Fibroblast of skin of scalp (primary cell): ENCODE measurements at regions not wholly inside any gene's neighbourhood (a gene's known extent, or its start where the extent isn't known, plus 50 kb on each side); places are given as distances from the start of the nearest gene placed in this dataset.
"Not testable (repeated sequence)": the region's sequence is repeated elsewhere in the genome, so short reads cannot be mapped to it uniquely, and the experiment has no call there.

Source experiments
- DNase-seq: peaks from one replicate; pipeline ENCODE4 v3.0.0-alpha.2; 2013

DNA sequence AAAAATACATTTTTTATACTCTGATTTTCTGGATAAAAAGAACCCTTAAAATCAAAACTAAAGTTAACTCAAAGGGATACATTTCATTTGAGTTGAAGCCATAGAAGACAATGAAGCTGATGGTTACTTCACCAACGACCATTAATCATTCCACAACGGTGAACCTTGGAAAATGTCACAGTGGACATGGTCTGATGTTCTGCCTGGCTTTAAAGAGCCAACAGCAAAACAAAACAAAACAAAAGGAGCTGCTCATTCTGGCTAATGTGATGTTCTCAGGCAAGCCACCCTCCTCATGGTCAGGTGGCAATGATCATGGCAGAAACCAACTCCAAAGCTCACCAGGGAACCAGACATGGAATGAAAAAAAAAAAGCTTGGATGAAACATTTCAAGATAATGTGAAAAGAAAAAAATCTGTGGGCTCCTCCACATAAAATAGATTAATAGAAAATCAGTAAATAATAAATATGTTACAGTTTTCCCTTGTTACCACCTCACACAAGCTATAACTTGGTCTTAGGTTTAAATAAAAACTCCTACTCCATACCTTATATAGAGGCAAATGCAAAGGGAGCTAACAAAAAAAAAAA lies 90.1 kb upstream of the SERTAD2 start:
- DNase-seq = no peak

DNA sequence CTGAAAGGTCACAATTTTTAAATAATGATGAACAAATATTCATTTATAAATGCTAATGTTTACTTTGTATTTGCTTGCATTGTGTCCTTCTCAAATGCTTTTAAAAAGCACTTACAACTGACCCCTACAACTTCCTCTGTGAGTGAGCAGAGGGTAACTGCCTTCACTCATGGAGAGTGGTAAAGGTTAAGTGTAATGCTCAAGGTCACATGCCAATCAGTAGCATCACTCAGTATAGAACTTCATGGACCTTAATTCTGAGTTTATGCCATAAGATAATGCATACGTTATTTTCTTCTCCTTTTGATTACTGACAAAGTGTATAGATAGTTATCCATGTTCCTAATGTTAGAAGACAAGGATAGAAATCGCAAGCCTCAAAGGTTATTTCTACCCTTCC lies 91.8 kb upstream of the SERTAD2 start:
- no peak for DNase-seq

DNA sequence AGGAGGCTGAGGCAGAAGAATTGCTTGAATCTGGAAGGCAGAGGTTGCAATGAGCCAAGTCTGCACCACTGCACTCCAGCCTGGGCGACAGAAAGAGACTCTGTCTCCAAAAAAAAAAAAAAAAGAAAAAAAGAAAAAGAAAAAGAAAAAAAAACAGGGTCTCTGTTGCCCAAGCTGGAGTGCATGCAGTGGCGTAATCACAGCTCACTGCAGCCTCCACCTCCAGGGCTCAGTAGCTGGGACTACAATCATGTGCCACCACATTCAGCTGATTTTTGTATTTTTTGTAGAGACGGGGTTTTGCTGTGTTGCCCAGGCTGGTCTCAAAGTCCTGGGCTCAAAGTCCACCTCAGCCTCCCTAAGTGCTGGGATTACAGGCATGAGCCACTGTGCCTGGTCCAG lies 94.0 kb upstream of the SERTAD2 start:
- DNase-seq = not testable (repeated sequence)

DNA sequence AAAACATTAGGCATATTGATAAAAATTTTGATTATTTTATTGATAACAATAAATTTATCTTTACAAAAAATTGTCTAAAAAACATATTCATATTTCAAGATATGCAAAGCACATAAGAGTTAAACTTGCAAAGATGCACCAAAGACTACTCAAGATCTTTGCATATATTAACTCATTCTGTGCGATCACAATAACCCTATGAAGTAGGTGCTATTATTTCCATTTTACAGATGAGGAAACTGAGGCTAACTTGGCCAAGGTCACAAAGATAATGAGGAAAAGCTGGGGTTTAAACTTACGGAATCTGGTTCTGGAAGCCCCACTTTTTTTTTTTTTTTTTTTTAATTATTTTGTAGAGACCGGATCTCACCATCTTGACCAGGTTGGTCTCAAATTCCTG lies 94.4 kb upstream of the SERTAD2 start:
- no peak for DNase-seq

DNA sequence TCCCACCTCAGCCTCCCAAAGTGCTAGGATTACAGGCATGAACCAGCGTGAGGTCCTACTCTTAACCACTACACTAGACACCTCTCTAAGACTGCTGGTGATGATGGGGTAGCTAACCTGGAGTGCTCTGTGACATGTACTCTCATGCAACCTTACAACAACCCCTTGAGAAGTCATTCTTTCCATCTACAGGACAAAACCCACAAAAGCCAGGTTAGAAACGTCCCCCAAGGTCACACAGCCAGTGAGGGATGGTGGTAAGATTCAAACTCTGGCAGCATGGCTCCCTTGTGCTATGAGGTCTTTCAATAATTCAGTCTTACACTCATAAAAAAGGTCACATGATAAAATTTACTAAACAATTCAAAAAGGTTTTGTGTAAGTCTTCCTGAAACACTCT lies 94.8 kb upstream of the SERTAD2 start:
- DNase-seq = no peak

DNA sequence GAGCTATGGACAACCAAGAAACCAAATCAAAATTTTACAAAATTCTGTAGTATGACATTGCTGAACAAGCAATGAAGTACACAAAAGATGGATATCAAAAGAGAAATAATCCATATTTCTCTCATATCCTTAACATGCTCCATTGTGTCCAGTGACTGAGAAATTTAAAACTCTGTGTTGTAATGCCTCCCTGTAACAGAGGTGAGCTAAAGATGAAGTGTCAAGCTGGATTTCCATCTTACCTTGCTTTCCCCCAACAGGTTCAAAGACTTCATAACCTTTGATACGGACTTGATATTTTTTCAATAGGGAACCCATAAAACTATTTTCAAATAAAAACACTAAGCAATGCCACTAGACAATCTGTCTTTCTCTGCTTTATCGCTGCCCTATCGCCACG lies 95.7 kb upstream of the SERTAD2 start:
- no peak for DNase-seq

DNA sequence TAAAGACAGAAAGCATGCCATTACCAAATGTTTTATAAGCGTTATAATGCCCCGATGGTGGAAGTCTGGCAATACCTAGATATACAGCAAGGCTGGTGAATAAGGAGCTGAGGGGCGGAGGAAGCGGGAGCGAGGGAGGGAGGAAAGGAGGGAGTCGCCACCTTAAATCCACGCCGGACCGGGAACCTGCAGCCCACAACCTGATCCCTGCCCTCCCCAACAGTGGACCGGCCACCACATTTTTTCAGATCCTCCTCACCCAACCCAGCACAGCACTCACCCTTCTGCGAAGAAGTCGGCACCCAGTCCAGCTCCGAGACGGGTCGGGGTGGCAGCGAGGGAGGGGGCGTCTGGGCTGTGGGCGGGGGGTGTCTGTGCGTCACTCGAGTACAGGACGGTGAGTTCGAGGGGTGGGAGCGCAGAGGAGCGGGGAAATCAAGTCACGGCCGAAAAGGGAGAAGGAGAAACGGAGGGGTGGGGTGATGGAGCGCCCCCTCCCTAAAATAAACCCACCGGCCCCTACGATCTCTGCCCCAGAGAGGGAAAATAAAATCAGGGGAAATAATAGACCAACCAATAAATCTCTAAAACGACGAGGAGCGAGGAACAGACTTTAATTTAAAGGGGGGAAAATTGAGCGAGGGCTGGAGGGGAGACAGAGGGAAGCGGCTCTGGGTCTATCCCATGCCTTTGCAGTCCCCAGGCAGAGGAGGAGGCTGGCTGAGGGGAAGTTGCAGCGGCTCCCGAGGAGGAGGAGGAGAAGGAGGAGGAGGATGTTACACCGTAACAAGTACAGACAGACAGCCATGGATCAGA lies 96.5 kb upstream of the SERTAD2 start:
- DNase-seq = peak; percentile 42

DNA sequence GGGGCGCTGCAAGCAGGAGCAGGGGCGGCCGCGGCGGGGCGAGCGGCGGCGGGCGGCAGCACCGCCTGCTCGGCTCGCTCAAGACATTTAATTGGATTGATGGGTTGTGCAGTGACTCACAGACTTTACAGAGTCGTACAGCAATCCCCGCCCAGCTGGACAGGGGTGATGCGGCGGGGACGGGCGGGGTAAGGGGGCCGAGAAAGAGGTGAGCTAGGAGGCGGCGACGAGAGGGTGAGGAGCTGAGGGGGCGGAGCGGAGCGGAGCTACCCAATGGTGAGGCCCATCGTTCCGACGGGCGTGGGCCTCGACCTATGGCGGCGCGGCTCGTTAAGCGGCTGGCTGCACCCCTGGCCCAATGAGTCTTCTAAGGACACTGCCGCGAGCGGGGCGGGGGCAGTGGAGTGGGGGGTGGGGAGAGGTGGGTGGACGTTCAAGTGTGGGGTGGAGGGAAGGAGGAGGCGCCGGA lies 97.1 kb upstream of the SERTAD2 start:
- DNase-seq = peak; percentile 100

DNA sequence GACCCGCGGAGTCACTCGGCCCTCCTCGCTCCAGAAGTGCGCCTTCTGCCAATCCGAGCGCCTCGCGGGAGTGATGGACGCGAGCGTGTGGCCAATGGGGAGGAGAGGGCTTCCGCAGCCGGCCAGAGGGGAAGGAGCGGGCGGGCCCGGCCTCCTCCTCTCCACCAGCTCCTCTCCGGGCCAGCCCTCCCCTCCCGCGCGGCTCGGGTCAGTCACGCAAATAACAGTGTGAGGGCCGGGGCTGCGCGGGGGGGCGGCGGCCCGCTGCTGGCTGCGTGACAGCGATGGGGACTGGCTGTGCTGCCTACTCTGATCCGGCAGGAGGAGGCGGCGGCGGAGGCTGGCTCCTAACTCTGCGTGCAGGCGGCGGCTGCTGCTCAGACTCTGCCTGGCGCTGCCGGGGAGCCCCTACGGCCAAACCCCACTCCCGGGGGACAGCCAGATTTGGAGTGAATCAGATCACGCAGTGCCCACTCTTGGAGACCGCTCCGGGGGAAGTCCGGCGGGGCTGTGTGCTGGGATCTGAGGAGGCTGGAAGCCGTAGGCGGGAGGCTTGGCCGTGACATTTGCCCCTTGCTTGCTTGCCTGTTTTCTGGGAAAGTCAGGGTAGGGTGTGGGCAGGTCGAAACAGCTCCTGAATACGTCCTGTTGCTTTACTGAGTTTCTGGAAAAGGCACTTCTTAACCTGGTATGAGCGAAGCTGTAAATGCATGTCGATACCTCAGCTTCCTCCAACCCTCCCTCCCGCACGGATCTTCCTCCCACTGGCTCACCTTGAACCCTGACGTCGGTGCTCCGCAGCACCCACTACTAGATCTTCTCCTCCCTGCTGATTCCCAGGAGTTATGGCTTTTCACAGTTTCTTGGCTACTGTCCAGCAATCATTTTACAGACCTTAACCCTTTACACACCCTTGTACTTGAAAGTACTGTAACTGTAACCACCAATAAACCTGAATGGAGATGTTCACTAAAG lies 97.9 kb upstream of the SERTAD2 start:
- DNase-seq = peak; percentile 56

DNA sequence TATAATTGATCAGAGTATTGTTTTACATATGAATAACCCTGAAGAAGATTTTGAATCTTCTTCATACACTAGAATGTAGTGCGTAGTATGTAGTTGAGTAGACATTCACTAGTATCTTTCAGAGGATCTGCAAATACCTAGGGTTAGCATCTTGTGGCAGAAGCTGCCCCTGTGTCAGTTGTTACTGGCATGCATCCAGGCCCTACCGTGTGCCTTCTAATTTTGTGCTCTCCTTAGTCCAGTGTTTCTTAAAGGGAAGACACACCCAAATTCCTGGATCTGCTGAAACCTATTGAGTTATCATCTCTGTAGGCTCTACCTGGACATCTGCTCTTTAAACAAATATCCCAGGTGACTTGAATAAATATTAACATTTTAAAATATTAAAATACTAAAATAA lies 99.7 kb upstream of the SERTAD2 start:
- DNase-seq = no peak

DNA sequence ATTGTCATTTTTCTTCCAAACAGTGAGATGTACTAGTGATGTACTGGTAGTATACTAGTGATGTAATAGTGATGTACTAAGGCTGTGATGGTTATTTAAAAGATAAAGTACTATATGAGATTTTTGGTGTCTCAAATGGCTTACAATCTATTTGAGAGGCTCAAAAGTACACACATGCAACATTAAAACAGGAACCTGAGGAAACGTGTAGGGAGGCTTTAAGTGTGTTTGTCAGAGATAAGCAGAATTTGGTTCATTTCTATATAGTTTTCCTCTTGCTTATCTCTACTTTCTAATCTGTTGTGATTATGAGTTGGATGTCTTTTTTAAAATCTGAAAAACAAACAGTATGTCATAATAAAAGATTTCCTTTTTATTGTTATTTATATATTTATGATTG lies 100.9 kb upstream of the SERTAD2 start:
- no peak for DNase-seq

DNA sequence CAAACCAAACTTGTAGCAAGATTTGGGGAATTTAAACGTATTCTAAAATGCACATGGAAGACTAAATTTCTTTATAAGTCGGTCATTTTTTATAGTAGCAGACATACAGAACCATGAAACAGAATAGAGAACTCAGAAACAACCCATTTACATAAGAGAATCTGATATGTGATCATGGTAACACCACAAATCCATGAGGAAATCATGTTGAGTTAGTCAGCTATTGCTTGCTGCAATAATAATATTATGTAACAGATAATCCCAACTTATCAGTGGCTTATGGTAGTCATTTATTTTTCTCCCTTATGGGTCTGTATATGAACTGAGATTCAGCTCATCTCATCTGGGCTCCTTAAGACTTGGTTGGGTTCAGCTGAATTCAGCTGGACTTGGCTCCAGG lies 103.4 kb upstream of the SERTAD2 start:
- no peak for DNase-seq

DNA sequence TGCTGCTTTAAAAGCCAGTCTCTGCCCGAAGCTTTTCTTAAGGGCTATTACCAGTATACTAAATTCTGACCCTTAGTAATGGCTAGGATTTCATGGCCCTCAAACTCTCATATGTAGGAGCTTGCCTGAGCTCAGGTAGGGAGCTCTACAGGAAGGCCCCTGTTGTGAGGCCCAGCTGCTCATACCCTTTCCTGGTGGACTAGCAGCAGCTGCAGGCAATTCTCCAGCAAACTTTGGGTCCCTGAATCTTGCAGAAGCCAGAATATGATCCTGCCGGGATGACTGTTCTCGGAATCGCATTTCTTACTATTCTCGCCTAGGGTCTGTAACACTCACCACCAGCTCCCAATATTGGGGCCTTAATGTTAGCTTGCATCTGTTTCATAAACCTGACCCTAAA lies 106.4 kb upstream of the SERTAD2 start:
- no peak for DNase-seq

DNA sequence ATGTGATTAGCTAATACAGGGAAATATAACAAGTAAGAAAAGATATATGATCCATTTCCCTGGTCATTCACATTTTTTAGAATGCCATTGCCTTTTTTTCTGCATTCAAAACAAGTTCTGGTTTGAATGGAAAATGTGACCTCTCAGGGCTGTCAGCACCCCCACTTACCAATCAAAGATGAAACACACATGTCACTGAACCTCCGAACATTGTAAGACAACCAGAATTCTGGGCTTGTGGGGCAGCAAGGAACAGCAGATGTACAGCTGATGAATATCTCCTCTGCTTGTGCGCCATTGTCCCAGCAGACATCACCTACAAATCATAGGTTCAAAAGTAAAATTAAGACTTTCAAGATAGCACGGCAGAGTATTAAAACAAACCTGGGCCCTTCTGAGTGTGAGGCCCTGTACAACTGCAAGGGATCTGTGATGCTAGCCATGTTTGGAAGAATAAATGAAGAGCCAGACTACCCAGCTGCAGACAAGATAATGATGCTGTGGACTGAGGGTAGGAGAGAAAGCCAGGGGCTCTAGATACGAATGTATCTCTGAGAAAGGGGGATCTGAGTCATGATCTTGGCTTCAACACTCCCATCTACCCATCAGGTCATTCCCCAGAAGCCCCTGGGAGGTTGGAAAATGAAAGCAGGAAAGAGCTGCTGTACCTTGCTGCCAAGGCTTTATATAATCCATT lies 108.7 kb upstream of the SERTAD2 start:
- no peak for DNase-seq

DNA sequence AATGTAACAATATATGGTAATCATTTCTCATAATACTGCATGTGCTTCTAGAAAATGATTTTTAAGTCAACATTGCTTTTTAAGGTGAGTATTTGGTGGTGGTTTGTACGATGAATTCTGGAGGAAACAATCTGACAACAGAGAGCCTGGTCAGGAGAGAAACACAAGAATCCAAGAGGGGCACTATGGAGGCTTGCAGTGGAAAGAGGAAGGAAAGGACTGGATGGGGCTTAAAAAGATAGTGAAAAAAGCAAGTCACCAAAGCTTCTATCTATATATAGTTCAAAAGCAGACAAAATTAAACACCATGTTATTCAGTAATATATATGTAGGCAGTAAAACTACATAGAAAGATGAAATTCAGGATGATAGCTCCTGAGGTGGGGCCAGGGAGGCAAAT lies 109.4 kb upstream of the SERTAD2 start:
- DNase-seq = no peak

DNA sequence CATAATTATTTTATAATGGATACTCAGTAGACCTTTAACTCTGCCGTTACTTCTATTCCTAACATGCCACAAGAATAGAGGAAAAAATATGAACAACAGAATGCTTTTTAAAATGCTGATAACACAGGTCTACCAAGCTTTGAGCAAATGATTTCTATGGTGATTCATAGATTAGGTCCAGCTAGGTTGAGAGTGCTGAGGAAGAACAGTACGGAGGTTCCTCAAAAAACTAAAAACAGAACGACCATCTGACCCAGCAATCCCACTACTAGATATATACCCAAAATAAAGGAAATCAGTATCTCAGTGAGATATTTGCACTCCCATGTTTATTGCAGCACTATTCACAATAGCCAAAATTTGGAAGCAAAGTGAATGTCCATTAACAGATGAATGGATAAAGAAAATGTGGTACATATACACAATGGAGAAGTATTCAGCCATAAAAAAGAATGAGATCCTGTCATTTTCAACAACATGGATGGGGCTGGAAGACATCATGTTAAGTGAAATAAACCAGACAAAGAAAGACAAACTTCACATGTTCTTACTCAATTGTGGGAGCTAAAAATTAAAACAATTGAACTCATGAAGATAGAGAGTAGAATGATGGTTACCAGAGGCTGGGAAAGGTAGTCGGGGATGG lies 111.6 kb upstream of the SERTAD2 start:
- DNase-seq = no peak

DNA sequence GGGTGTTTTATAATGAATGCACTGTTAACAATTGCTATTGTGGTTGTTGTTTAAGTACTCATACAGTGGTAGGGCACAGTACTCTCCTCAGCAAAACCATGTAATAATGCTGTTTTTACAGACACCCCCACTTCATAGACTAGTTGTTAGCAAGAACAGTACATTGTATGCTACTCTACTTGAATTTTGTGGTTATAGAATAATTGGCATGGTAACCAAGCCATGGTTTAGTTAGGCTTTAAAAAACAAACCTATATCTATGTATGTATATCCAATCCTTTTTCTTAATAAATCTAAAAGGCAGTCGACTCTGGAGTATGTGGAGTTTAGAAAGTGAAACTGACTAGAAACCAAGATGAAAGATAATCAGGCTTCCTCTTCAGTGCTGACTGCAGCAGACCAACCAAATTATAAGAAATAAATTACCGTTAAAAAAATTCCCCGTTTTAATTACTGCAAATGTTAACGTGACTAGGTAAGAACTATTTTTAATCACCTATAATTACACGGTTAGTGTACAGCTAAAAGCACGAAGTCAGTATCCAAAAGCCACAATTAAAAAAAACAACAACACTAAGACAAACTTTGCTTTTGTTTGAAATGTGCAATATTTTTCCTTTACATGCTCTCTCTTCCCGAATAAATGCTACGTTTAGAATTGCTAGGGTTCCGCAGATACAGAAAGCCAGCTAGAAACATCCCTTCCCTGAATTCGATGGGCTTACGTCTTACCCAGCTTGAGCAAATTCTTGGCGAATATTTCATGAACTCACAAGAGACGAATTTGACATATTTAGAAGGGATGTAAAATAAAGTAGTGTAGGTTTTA lies 113.3 kb upstream of the SERTAD2 start:
- DNase-seq = peak; percentile 68

DNA sequence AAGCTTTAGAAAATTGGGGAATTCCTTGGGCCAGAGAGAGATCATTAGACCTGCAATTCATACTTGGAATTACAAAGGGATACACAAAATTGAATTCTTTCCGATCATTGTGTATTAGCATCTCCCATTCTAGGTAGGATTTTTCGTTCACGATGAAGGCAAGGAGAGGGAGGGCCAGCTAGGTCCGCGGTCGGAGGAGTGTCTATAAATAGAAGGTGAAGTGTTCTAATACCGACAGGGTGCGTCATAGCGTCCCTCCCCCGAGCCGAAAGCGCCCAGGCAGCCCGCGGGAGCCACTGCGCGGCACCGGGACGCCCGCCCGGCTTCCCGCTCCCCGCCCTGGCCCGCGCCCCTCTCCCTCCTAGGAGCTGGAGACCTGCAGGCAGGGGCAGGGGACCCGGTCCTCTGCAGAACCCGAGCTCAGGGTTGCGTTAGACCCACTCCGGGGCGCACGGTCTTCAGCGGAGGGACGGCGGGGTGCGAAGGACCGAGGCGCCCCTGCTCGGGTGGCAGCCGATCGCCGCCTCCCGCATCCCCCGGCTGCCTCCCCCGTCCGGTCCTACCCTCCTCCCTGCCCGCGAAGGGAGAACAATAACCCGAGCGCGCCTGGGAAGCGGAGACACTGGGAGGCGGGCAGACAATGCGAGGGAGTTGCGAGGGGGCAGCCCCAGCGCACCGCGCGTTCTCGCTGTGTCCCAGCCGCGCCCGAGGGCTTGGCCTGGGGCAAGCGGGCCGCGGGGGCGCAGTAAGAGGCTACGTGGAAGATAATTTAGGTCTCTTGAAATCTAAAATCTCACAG lies 114.2 kb upstream of the SERTAD2 start:
- peak; percentile 95 for DNase-seq

DNA sequence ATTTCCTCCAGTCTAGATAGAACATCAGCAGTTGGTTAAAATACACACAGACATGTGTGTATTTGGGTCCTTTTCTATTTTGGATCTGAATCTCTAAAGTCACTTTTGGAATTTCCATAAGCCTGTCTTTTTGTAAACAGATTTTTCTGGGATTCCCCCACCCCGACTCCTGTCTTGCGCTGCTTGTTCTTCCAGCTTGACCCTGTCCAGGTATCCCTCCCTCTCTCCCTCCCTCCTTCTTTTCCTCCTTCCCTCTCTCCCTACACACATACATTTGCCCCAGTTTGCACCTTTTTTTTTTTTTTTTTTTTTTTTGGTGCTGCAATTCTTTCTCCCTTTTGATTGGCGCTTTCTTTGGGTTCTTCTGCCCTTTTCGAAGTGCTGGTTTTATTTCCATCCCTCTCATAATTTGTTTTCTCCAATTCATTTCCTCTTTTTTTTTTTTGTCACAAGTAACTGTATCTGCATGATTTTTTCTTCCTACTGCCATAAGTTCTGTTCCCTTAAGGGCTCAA lies 114.8 kb upstream of the SERTAD2 start:
- DNase-seq = no peak
